AG04450 (cell line): ENCODE measurements at regions not wholly inside any gene's neighbourhood (a gene's known extent, or its start where the extent isn't known, plus 50 kb on each side); places are given as distances from the start of the nearest gene placed in this dataset.
"Not testable (repeated sequence)": the region's sequence is repeated elsewhere in the genome, so short reads cannot be mapped to it uniquely, and the experiment has no call there.

Experiments used
- CTCF ChIA-PET: fragments of 300-600, 350-600 bp; formaldehyde crosslinking; extraction: SDS; loops from one replicate; lab custom pipeline; 2022; ENCODE audit warnings: antibody characterized with exemption, inconsistent platforms; lab: Charles Lee
- POLR2A ChIA-PET: fragments of 350-600 bp; formaldehyde crosslinking; extraction: SDS; loops from one replicate; lab custom pipeline; 2021; ENCODE audit warnings: antibody characterized with exemption, inconsistent platforms; lab: Yijun Ruan, JAX
- DNase-seq: peaks from one replicate; pipeline ENCODE4 v3.0.0-alpha.2; 2011; ENCODE audit warnings: low read depth, low spot score
- H3K27ac ChIP-seq: one replicate; pipeline ENCODE4 v1.5.1; 2012; ENCODE audit warnings: low read depth, low read length, control low read depth
- H3K27me3 ChIP-seq: one replicate; pipeline ENCODE4 v1.6.0; 2012; ENCODE audit warnings: low read length; ENCODE audit not compliant: control insufficient read depth, insufficient read depth
- H3K4me3 ChIP-seq: 2 replicates; pipeline ENCODE4 v1.5.1; 2011; ENCODE audit warnings: mild to moderate bottlenecking, low read depth, low read length, control low read depth
- H3K9me3 ChIP-seq: 2 replicates; pipeline ENCODE4 v1.5.1; 2012; ENCODE audit warnings: low read length; ENCODE audit not compliant: control insufficient read depth, insufficient read depth
- CTCF ChIP-seq: IDR thresholded peaks from 2 replicates; pipeline ENCODE4 v1.5.1; 2011; ENCODE audit warnings: low read depth, low read length, control low read depth, inconsistent platforms

- POLR2A ChIA-PET: no interaction called here
- no peak for TF ChIP-seq CTCF
- no peak for DNase-seq
- Histone ChIP-seq H3K27ac (no peak overlapping the region), H3K9me3 (no peaks in the 10 kb centered on the region), H3K27me3 (no peaks in the 10 kb centered on the region), H3K4me3 (no peak overlapping the region)
- CTCF ChIA-PET: no interaction called here
These were observed 89.0 kb upstream of the DTNBP1 start for GRCh38 chr6:15751721-15752350.

DNA sequence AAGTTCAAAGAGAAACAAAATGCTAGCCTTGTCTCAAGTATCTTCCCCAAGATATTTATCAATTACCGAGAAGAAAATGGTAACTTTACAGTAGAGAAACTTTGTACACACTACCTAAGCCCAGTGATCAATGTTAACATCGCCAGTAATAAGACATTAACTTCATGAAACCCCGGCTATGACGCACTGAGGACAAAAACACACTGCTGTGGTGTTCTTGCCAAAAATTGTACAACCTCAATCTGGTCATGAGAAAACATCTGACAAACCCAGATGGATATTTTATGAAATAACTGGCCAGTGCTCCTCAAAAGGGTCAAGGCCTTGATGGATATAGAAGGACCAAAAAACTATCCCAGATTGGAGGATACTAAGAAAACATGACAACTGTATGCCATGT lies 85.5 kb upstream of the DTNBP1 start:
- no peak overlapping the region for H3K27ac ChIP-seq
- POLR2A ChIA-PET: no interaction called here
- no peaks in the 10 kb centered on the region for H3K9me3 ChIP-seq
- H3K4me3 ChIP-seq: no peak overlapping the region
- CTCF ChIA-PET: no interaction called here
- no peak for TF ChIP-seq CTCF
- no peak for DNase-seq
- H3K27me3 ChIP-seq: no peaks in the 10 kb centered on the region

- TF ChIP-seq CTCF: no peak
- no peak overlapping the region for H3K4me3 ChIP-seq
- CTCF ChIA-PET: no interaction called here
- no peaks in the 10 kb centered on the region for H3K27me3 ChIP-seq
- POLR2A ChIA-PET: no interaction called here
- no peak overlapping the region for H3K27ac ChIP-seq
- no peak for DNase-seq
- no peaks in the 10 kb centered on the region for H3K9me3 ChIP-seq
These were observed 84.6 kb upstream of the DTNBP1 start for GRCh38 chr6:15747354-15747883.

GRCh38 chr6:15745781-15746180 lies 83.0 kb upstream of the DTNBP1 start:
- DNase-seq: no peak
- no peaks in the 10 kb centered on the region for H3K27me3 ChIP-seq
- no peak for TF ChIP-seq CTCF

DNA sequence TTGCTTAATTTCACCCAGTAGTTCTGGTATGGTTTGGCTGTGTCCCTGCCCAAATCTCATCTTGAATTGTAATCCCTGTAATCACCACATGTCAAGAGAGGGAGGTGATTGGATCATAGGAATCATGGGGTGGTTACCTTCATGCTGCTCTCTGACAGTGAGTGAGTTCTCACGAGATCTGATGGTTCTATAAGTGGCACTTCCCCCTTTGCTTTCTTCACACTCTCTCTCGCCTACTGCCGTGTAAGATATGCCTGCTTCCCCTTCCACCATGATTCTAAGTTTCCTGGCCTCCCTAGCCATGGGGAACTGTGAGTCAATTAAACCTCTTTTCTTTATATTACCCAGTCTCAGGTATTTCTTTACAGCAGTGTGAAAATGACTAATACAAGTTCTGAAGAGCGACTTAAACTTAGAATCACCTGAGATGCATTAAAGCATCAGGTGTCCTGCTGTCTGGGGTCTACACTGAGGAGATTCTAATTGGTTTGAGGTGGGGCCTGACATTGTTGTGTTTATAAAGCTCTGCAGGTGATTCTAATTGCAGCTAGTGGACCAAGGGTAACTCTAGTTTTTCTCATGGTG lies 82.1 kb upstream of the DTNBP1 start:
- no peaks in the 10 kb centered on the region for H3K27me3 ChIP-seq
- ChIA-PET POLR2A (no interaction called here), CTCF (no interaction called here)
- H3K4me3 ChIP-seq: no peak overlapping the region
- DNase-seq: no peak
- no peak for TF ChIP-seq CTCF
- H3K9me3 ChIP-seq: no peaks in the 10 kb centered on the region
- H3K27ac ChIP-seq: no peak overlapping the region

More at GRCh38 chr6:15745781-15746180, 83.0 kb upstream of the DTNBP1 start:
- POLR2A ChIA-PET: no interaction called here
- Histone ChIP-seq H3K27ac (no peak overlapping the region), H3K9me3 (no peaks in the 10 kb centered on the region), H3K4me3 (no peak overlapping the region)
- CTCF ChIA-PET: no interaction called here

DNA sequence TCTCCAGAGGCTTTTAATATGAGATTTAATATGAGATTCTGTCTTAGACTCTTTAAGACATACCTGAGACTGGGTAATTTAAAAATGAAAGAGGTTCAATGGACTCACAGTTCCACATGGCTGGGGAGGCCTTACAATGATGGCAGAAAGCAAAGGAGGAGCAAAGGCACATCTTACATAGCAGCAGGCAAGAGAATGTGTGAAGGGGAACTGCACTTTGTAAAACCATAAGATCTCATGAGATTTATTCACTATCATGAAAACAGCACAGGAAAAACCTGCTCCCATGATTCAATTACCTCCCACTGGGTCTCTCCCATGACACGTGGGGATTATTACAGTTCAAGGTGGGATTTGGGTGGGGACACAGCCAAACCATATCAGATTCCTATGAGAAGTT lies 79.2 kb upstream of the DTNBP1 start:
- POLR2A ChIA-PET, H3K9me3 ChIP-seq, H3K4me3 ChIP-seq, H3K27me3 ChIP-seq, DNase-seq, CTCF ChIA-PET, H3K27ac ChIP-seq: not testable (repeated sequence)
